PC-3 (cell line): ENCODE measurements at regions not wholly inside any gene's neighbourhood (a gene's known extent, or its start where the extent isn't known, plus 50 kb on each side); places are given as distances from the start of the nearest gene placed in this dataset.

ENCODE experiments used
- CTCF ChIP-seq: fragments of 300-600 bp; sonication (generic); conservative IDR thresholded peaks from 2 replicates; pipeline ENCODE4 v1.5.1; 2017; ENCODE audit warnings: antibody characterized with exemption, low read depth, mild to moderate bottlenecking, low read length
- EZH2 ChIP-seq: fragments of 300-600 bp; sonication (generic); IDR thresholded peaks from one replicate; pipeline ENCODE4 v1.6.1; 2017; ENCODE audit warnings: antibody characterized with exemption, mild to moderate bottlenecking, low read length; ENCODE audit not compliant: unreplicated experiment
- EZH2phosphoT487 ChIP-seq: fragments of 300-600 bp; sonication (generic); IDR thresholded peaks from 2 replicates; pipeline ENCODE4 v1.6.1; 2018; ENCODE audit warnings: mild to moderate bottlenecking, antibody characterized with exemption, low read length, borderline replicate concordance

GRCh38 chr7:95682913-95683312 lies 86.6 kb upstream of the PDK4 start:
- TF ChIP-seq CTCF (no peak), EZH2 (no peak), EZH2phosphoT487 (no peak)
